ENCODE measurements at regions not wholly inside any gene's neighbourhood (a gene's known extent, or its start where the extent isn't known, plus 50 kb on each side); places are given as distances from the start of the nearest gene placed in this dataset.

GRCh38 chrX:39519566-39520301 lies 578.0 kb downstream of the BCOR start:
- no peaks in the 10 kb centered on the region for H3K4me1 ChIP-seq (ENCODE audit: control insufficient read depth, insufficient read depth, low read length)
- no CpG with 5 or more reads among the region's 14 CpGs for WGBS (ENCODE audit: insufficient coverage, low lambda C conversion rate)
- no peaks in the 10 kb centered on the region for H3K9me3 ChIP-seq (ENCODE audit: control insufficient read depth, low read depth, low read length)
- no peaks in the 10 kb centered on the region for H3K27me3 ChIP-seq (ENCODE audit: control insufficient read depth, insufficient read depth, low read length)
- peak overlapping the region; percentile 33 for H3K27ac ChIP-seq (ENCODE audit: low read length)
- H3K4me3 ChIP-seq (ENCODE audit: low read length): no peak overlapping the region
- DNase-seq: no peak
- no peaks in the 10 kb centered on the region for H3K36me3 ChIP-seq (ENCODE audit: control insufficient read depth, insufficient read depth, low read length)

GRCh38 chrX:39525758-39526157 lies 572.0 kb downstream of the BCOR start:
- no peak for DNase-seq
- no peak overlapping the region for H3K27ac ChIP-seq (ENCODE audit: low read length)
- no peak overlapping the region for H3K4me3 ChIP-seq (ENCODE audit: low read length)
- H3K36me3 ChIP-seq (ENCODE audit: control insufficient read depth, insufficient read depth, low read length): no peaks in the 10 kb centered on the region
- no peaks in the 10 kb centered on the region for H3K4me1 ChIP-seq (ENCODE audit: control insufficient read depth, insufficient read depth, low read length)
- no CpG with 5 or more reads among the region's 3 CpGs for WGBS (ENCODE audit: insufficient coverage, low lambda C conversion rate)
- no peaks in the 10 kb centered on the region for H3K27me3 ChIP-seq (ENCODE audit: control insufficient read depth, insufficient read depth, low read length)
- H3K9me3 ChIP-seq (ENCODE audit: control insufficient read depth, low read depth, low read length): no peaks in the 10 kb centered on the region

GRCh38 chrX:39527025-39527424 lies 570.7 kb downstream of the BCOR start:
- Histone ChIP-seq H3K4me1 (ENCODE audit: control insufficient read depth, insufficient read depth, low read length) (no peaks in the 10 kb centered on the region), H3K27me3 (ENCODE audit: control insufficient read depth, insufficient read depth, low read length) (no peaks in the 10 kb centered on the region), H3K36me3 (ENCODE audit: control insufficient read depth, insufficient read depth, low read length) (no peaks in the 10 kb centered on the region), H3K4me3 (ENCODE audit: low read length) (no peak overlapping the region), H3K9me3 (ENCODE audit: control insufficient read depth, low read depth, low read length) (no peaks in the 10 kb centered on the region), H3K27ac (ENCODE audit: low read length) (no peak overlapping the region)
- DNase-seq: no peak
- no CpG with 5 or more reads among the region's 3 CpGs for WGBS (ENCODE audit: insufficient coverage, low lambda C conversion rate)

- Histone ChIP-seq H3K4me3 (ENCODE audit: low read length) (no peak overlapping the region), H3K27ac (ENCODE audit: low read length) (no peak overlapping the region), H3K4me1 (ENCODE audit: control insufficient read depth, insufficient read depth, low read length) (no peaks in the 10 kb centered on the region), H3K36me3 (ENCODE audit: control insufficient read depth, insufficient read depth, low read length) (no peaks in the 10 kb centered on the region), H3K27me3 (ENCODE audit: control insufficient read depth, insufficient read depth, low read length) (no peaks in the 10 kb centered on the region), H3K9me3 (ENCODE audit: control insufficient read depth, low read depth, low read length) (no peaks in the 10 kb centered on the region)
- DNase-seq: no peak
- no CpG with 5 or more reads among the region's 9 CpGs for WGBS (ENCODE audit: insufficient coverage, low lambda C conversion rate)
Observed at GRCh38 chrX:39528161-39528916, 569.4 kb downstream of the BCOR start.

- Histone ChIP-seq H3K9me3 (ENCODE audit: control insufficient read depth, low read depth, low read length) (no peaks in the 10 kb centered on the region), H3K4me1 (ENCODE audit: control insufficient read depth, insufficient read depth, low read length) (no peaks in the 10 kb centered on the region)
- WGBS (ENCODE audit: insufficient coverage, low lambda C conversion rate): no CpG with 5 or more reads among the region's 4 CpGs
Observed at GRCh38 chrX:39532761-39533160, 565.0 kb downstream of the BCOR start.

GRCh38 chrX:39534949-39535348 lies 562.8 kb downstream of the BCOR start:
- H3K4me3 ChIP-seq (ENCODE audit: low read length): no peak overlapping the region
- H3K9me3 ChIP-seq (ENCODE audit: control insufficient read depth, low read depth, low read length): no peaks in the 10 kb centered on the region
- H3K36me3 ChIP-seq (ENCODE audit: control insufficient read depth, insufficient read depth, low read length): no peaks in the 10 kb centered on the region
- no peaks in the 10 kb centered on the region for H3K27me3 ChIP-seq (ENCODE audit: control insufficient read depth, insufficient read depth, low read length)
- H3K4me1 ChIP-seq (ENCODE audit: control insufficient read depth, insufficient read depth, low read length): no peaks in the 10 kb centered on the region
- H3K27ac ChIP-seq (ENCODE audit: low read length): no peak overlapping the region
- DNase-seq: no peak
- no CpG with 5 or more reads among the region's 7 CpGs for WGBS (ENCODE audit: insufficient coverage, low lambda C conversion rate)

More at GRCh38 chrX:39532761-39533160, 565.0 kb downstream of the BCOR start:
- Histone ChIP-seq H3K27ac (ENCODE audit: low read length) (no peak overlapping the region), H3K27me3 (ENCODE audit: control insufficient read depth, insufficient read depth, low read length) (no peaks in the 10 kb centered on the region), H3K4me3 (ENCODE audit: low read length) (no peak overlapping the region), H3K36me3 (ENCODE audit: control insufficient read depth, insufficient read depth, low read length) (no peaks in the 10 kb centered on the region)
- DNase-seq: no peak

GRCh38 chrX:39536211-39536610 lies 561.5 kb downstream of the BCOR start:
- Histone ChIP-seq H3K9me3 (ENCODE audit: control insufficient read depth, low read depth, low read length) (no peaks in the 10 kb centered on the region), H3K27me3 (ENCODE audit: control insufficient read depth, insufficient read depth, low read length) (no peaks in the 10 kb centered on the region), H3K27ac (ENCODE audit: low read length) (no peak overlapping the region), H3K36me3 (ENCODE audit: control insufficient read depth, insufficient read depth, low read length) (no peaks in the 10 kb centered on the region), H3K4me1 (ENCODE audit: control insufficient read depth, insufficient read depth, low read length) (no peaks in the 10 kb centered on the region), H3K4me3 (ENCODE audit: low read length) (no peak overlapping the region)
- no CpG with 5 or more reads among the region's 12 CpGs for whole genome bisulfite sequencing (ENCODE audit: insufficient coverage, low lambda C conversion rate)
- DNase-seq: no peak

- Histone ChIP-seq H3K27me3 (ENCODE audit: control insufficient read depth, insufficient read depth, low read length) (no peaks in the 10 kb centered on the region), H3K36me3 (ENCODE audit: control insufficient read depth, insufficient read depth, low read length) (no peaks in the 10 kb centered on the region), H3K4me3 (ENCODE audit: low read length) (no peak overlapping the region), H3K9me3 (ENCODE audit: control insufficient read depth, low read depth, low read length) (no peaks in the 10 kb centered on the region), H3K27ac (ENCODE audit: low read length) (no peak overlapping the region), H3K4me1 (ENCODE audit: control insufficient read depth, insufficient read depth, low read length) (no peaks in the 10 kb centered on the region)
- DNase-seq: no peak
- no CpG with 5 or more reads among the region's 5 CpGs for WGBS (ENCODE audit: insufficient coverage, low lambda C conversion rate)
Observed at GRCh38 chrX:39541881-39542280, 555.9 kb downstream of the BCOR start.

- no peak for DNase-seq
- WGBS (ENCODE audit: insufficient coverage, low lambda C conversion rate): no CpG with 5 or more reads among the region's 12 CpGs
Observed at GRCh38 chrX:39542316-39542715, 555.4 kb downstream of the BCOR start.

GRCh38 chrX:39550795-39551361 lies 546.9 kb downstream of the BCOR start:
- Histone ChIP-seq H3K27me3 (ENCODE audit: control insufficient read depth, insufficient read depth, low read length) (no peaks in the 10 kb centered on the region), H3K4me3 (ENCODE audit: low read length) (no peak overlapping the region), H3K27ac (ENCODE audit: low read length) (no peak overlapping the region), H3K4me1 (ENCODE audit: control insufficient read depth, insufficient read depth, low read length) (peaks cover 7% of the 10 kb centered on the region), H3K9me3 (ENCODE audit: control insufficient read depth, low read depth, low read length) (no peaks in the 10 kb centered on the region), H3K36me3 (ENCODE audit: control insufficient read depth, insufficient read depth, low read length) (no peaks in the 10 kb centered on the region)
- WGBS (ENCODE audit: insufficient coverage, low lambda C conversion rate): no CpG with 5 or more reads among the region's 11 CpGs
- DNase-seq: no peak

More at GRCh38 chrX:39542316-39542715, 555.4 kb downstream of the BCOR start:
- Histone ChIP-seq H3K4me3 (ENCODE audit: low read length) (no peak overlapping the region), H3K36me3 (ENCODE audit: control insufficient read depth, insufficient read depth, low read length) (no peaks in the 10 kb centered on the region), H3K9me3 (ENCODE audit: control insufficient read depth, low read depth, low read length) (no peaks in the 10 kb centered on the region), H3K27ac (ENCODE audit: low read length) (no peak overlapping the region), H3K4me1 (ENCODE audit: control insufficient read depth, insufficient read depth, low read length) (no peaks in the 10 kb centered on the region), H3K27me3 (ENCODE audit: control insufficient read depth, insufficient read depth, low read length) (no peaks in the 10 kb centered on the region)
